Activated CD8-positive, alpha-beta T cell treated with anti-CD3 and anti-CD28 coated beads for 36 hours (primary cell): ENCODE measurements at regions not wholly inside any gene's neighbourhood (a gene's known extent, or its start where the extent isn't known, plus 50 kb on each side); places are given as distances from the start of the nearest gene placed in this dataset.

Source experiments
- ATAC-seq: fragments of 200-7000 bp; cut with Tn5 transposase; one replicate; pipeline ENCODE4 v1.10.0; 2021; ENCODE audit warnings: mild to moderate bottlenecking, moderate library complexity
- CTCF ChIA-PET: fragments of 350-600 bp; sonication (Branson Sonifier 250); formaldehyde crosslinking; loops from one replicate; lab custom pipeline; 2021; ENCODE audit warnings: antibody characterized with exemption; lab: Charles Lee
- POLR2A ChIA-PET: fragments of 350-600 bp; sonication (Branson Sonifier 250); formaldehyde crosslinking; loops from one replicate; lab custom pipeline; 2021; ENCODE audit warnings: antibody characterized with exemption; lab: Charles Lee
- DNase-seq: peaks from one replicate; pipeline ENCODE4 v3.0.0-alpha.2; 2020
- H3K27ac Mint-ChIP-seq: one replicate; pipeline ENCODE4 v1.8.0; 2021; ENCODE audit warnings: mild to moderate bottlenecking, mixed read lengths
- H3K27me3 Mint-ChIP-seq: one replicate; pipeline ENCODE4 v1.8.0; 2021; ENCODE audit warnings: mixed read lengths
- H3K36me3 Mint-ChIP-seq: one replicate; pipeline ENCODE4 v1.8.0; 2021; ENCODE audit warnings: low read depth, mixed read lengths
- H3K4me1 Mint-ChIP-seq: one replicate; pipeline ENCODE4 v1.8.0; 2021; ENCODE audit warnings: low read depth, mixed read lengths
- H3K4me3 Mint-ChIP-seq: one replicate; pipeline ENCODE4 v1.8.0; 2021; ENCODE audit warnings: mild to moderate bottlenecking, moderate library complexity, mixed read lengths
- H3K9me3 Mint-ChIP-seq: one replicate; pipeline ENCODE4 v1.8.0; 2021; ENCODE audit warnings: mixed read lengths
- CTCF ChIP-seq: fragments of 200-600 bp; IDR thresholded peaks from one replicate; pipeline ENCODE4 v1.8.0; 2022; ENCODE audit warnings: antibody characterized with exemption, mild to moderate bottlenecking
- intact Hi-C: fragments of 100-400 bp; cut with micrococcal nuclease; formaldehyde crosslinking; loops from one replicate; pipeline ENCODE4 v1.10.0; 2022

- intact Hi-C loops: no loop called here
- H3K27me3 Mint-ChIP-seq: no peaks in the 10 kb centered on the region
- no peak for TF ChIP-seq CTCF
- no peak overlapping the region for H3K4me3 Mint-ChIP-seq
- H3K4me1 Mint-ChIP-seq: no peaks in the 10 kb centered on the region
- ChIA-PET POLR2A (no interaction called here), CTCF (no interaction called here)
- no peak overlapping the region for H3K27ac Mint-ChIP-seq
- peaks cover 19% of the 10 kb centered on the region for H3K9me3 Mint-ChIP-seq
- ATAC-seq (no peak), DNase-seq (no peak)
- peaks cover 4% of the 10 kb centered on the region for H3K36me3 Mint-ChIP-seq
These were observed 136.7 kb upstream of the ZNF91 start for GRCh38 chr19:23531976-23532375.

GRCh38 chr19:23531231-23531790, 136.0 kb upstream of the ZNF91 start:
- no peaks in the 10 kb centered on the region for H3K4me1 Mint-ChIP-seq
- no peak for ATAC-seq
- CTCF ChIA-PET: interaction anchor here (0.6 kb wide), 1 partner anchor 98 kb away, joined by 3 read pairs; no protein-coding TSS in a partner anchor

GRCh38 chr19:23528376-23528775, 133.1 kb upstream of the ZNF91 start:
- DNase-seq (no peak), ATAC-seq (no peak)
- intact Hi-C loops: no loop called here
- TF ChIP-seq CTCF: no peak
- H3K4me3 Mint-ChIP-seq: no peak overlapping the region
- H3K9me3 Mint-ChIP-seq: peaks cover 16% of the 10 kb centered on the region
- no peaks in the 10 kb centered on the region for H3K27me3 Mint-ChIP-seq
- H3K36me3 Mint-ChIP-seq: no peaks in the 10 kb centered on the region
- no peak overlapping the region for H3K27ac Mint-ChIP-seq
- POLR2A ChIA-PET: no interaction called here
- no peaks in the 10 kb centered on the region for H3K4me1 Mint-ChIP-seq
- CTCF ChIA-PET: no interaction called here

More at GRCh38 chr19:23531231-23531790, 136.0 kb upstream of the ZNF91 start:
- no peak overlapping the region for H3K4me3 Mint-ChIP-seq
- intact Hi-C loops: no loop called here
- no peak for TF ChIP-seq CTCF
- no peak overlapping the region for H3K27ac Mint-ChIP-seq
- peaks cover 19% of the 10 kb centered on the region for H3K9me3 Mint-ChIP-seq
- POLR2A ChIA-PET: no interaction called here
- peaks cover 4% of the 10 kb centered on the region for H3K36me3 Mint-ChIP-seq
- DNase-seq: no peak
- H3K27me3 Mint-ChIP-seq: no peaks in the 10 kb centered on the region

GRCh38 chr19:23527797-23528196, 132.5 kb upstream of the ZNF91 start:
- intact Hi-C loops: no loop called here
- H3K36me3 Mint-ChIP-seq: no peaks in the 10 kb centered on the region
- H3K27me3 Mint-ChIP-seq: no peaks in the 10 kb centered on the region
- POLR2A ChIA-PET: no interaction called here
- no peaks in the 10 kb centered on the region for H3K4me1 Mint-ChIP-seq
- TF ChIP-seq CTCF: no peak
- H3K9me3 Mint-ChIP-seq: peaks cover 16% of the 10 kb centered on the region
- CTCF ChIA-PET: no interaction called here
- peak; percentile 36 for DNase-seq
- H3K4me3 Mint-ChIP-seq: no peak overlapping the region
- peak; percentile 66 for ATAC-seq
- H3K27ac Mint-ChIP-seq: no peak overlapping the region

GRCh38 chr19:23526302-23526701, 131.0 kb upstream of the ZNF91 start:
- H3K4me1 Mint-ChIP-seq: no peaks in the 10 kb centered on the region
- ATAC-seq (no peak), DNase-seq (no peak)
- CTCF ChIA-PET: no interaction called here
- H3K4me3 Mint-ChIP-seq: no peak overlapping the region
- no peak overlapping the region for H3K27ac Mint-ChIP-seq
- H3K27me3 Mint-ChIP-seq: no peaks in the 10 kb centered on the region
- intact Hi-C loops: no loop called here
- TF ChIP-seq CTCF: no peak
- H3K36me3 Mint-ChIP-seq: no peaks in the 10 kb centered on the region
- POLR2A ChIA-PET: no interaction called here
- peaks cover 15% of the 10 kb centered on the region for H3K9me3 Mint-ChIP-seq
